ENCODE measurements at regions not wholly inside any gene's neighbourhood (a gene's known extent, or its start where the extent isn't known, plus 50 kb on each side); places are given as distances from the start of the nearest gene placed in this dataset.

- TF ChIP-seq RAD21 (IDR thresholded peaks at IDR 0.05; ENCODE audit: low read depth) (no peak), EGR1 (IDR thresholded peaks at IDR 0.05) (no peak), YY1 (IDR thresholded peaks at IDR 0.05; ENCODE audit: low read depth) (no peak), NFIC (IDR thresholded peaks at IDR 0.05) (no peak)
Measured at GRCh38 chr7:34421526-34421925, 236.5 kb upstream of the NPSR1 start.
